GDM1 (cell line): ENCODE measurements at regions not wholly inside any gene's neighbourhood (a gene's known extent, or its start where the extent isn't known, plus 50 kb on each side); places are given as distances from the start of the nearest gene placed in this dataset.
"Not testable (repeated sequence)": the region's sequence is repeated elsewhere in the genome, so short reads cannot be mapped to it uniquely, and the experiment has no call there.

Experiments used
- DNase-seq: peaks from one replicate; lab custom pipeline; 2025; lab: John Stamatoyannopoulos, UW

DNA sequence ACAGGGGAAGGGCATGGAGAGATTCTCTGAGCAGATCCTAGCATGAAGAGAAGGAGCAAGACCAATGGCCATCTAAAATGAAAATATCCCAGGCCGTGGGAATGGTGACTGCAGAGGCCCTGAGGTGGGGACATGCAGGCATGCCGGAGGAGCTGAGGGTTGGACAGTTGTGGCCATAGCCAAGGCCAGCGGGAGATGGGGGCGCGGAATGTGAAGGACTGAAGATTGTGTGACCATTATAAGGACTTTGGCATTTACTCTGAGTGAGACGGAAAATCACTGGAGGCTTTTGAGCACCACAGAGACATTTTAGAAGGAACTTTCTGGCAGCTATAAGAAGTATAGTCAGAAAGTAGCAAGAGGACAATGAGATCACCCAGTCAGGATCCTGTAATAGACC, 341.1 kb downstream of the SFMBT2 start:
- DNase-seq: no peak

DNA sequence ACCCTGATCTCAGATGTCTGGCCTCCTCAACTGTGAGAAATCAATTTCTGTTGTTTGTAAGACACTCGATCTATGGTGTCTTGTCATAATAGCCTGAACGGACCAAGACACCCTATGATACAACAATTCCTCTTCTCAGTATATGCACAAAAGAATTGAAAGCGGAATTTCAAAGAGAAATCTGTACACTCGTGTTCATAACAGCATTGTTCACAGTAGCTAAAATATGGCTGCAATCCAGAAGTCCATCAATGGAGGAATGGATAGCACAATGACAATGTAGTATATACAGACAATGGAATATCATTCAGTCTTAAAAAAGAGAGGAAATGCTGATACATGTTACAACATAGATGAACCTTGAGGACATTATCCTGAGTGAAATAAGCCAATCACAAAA, 354.6 kb downstream of the SFMBT2 start:
- DNase-seq: no peak

- no peak for DNase-seq
These were observed 355.9 kb downstream of the SFMBT2 start for GRCh38 chr10:7054915-7055314.

- DNase-seq: no peak
These were observed 357.6 kb downstream of the SFMBT2 start for GRCh38 chr10:7053195-7053594.

DNA sequence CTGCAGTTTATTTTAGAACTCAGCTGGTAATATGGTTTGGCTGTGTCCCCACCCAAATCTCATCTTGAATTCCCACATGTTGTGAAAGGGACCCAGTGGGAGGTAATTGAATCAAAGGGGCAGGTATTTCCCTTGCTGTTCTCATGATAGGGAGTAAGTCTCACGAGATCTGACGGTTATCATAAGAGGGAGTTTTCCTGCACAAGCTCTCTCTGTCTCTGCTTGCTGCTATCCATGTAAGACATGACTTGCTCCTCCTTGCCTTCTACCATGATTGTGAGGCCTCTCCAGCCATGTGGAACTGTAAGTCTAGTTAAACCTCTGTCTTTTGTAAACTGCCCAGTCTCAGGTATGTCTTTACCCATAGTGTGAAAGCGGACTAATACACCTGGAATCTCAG, 360.8 kb downstream of the SFMBT2 start:
- not testable (repeated sequence) for DNase-seq

GRCh38 chr10:7048061-7048460, 362.8 kb downstream of the SFMBT2 start:
- DNase-seq: peak; percentile 16

- DNase-seq: peak; percentile 77
These were observed 364.2 kb downstream of the SFMBT2 start for GRCh38 chr10:7046615-7047014.

GRCh38 chr10:7045891-7046599, 364.8 kb downstream of the SFMBT2 start:
- peak; percentile 98 for DNase-seq

DNA sequence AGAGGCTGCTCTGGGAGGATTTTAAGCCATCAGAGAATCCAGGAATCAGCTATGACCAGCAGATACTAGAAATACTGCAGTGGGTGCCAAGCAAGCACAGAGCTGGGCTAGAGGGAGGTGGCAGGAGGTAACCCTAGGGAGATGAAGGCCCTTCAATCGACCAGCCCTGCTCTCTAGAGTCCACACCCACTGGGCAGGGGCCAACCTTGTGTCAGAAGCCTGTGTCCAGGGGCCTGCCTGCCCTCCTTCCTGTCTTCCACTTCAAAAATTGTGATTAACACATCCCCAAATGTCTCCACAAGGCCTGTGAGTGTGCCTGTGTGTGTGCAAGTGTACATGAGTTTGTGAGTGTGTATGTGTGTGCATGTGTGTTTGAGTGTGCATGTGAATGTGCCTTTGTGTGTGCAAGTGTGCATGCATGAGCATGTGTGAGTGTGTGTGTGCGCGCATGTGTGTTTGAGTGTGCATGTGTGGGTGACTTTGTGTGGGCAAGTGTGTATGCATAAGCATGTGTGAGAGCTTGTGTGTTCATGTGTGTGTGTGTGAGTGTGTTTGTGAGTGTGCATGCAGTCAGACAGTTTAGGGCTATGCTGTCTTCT, 367.7 kb downstream of the SFMBT2 start:
- DNase-seq: no peak

- DNase-seq: no peak
These were observed 368.3 kb downstream of the SFMBT2 start for GRCh38 chr10:7042419-7043054.

DNA sequence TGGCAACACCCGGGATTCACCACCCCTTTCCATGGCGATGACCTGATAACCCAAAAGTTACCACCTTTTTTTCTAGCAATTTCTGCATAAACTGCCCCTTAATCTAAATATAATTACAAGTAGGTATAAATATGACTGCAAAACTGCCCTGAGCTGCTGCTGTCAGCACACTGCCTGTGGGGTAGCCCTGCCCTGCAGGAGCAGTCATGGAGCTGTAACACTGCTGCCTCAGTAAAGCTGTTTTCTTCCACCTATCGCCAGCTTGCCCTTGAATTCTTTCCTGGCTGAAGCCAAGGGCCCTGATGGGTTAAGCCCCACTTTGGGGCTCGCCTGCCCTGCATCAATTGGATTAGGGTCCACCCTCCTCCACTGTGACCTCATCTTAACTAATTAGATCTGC, 368.8 kb downstream of the SFMBT2 start:
- no peak for DNase-seq

- DNase-seq: no peak
These were observed 370.2 kb downstream of the SFMBT2 start for GRCh38 chr10:7040681-7041080.

- no peak for DNase-seq
These were observed 371.0 kb downstream of the SFMBT2 start for GRCh38 chr10:7039859-7040258.

DNA sequence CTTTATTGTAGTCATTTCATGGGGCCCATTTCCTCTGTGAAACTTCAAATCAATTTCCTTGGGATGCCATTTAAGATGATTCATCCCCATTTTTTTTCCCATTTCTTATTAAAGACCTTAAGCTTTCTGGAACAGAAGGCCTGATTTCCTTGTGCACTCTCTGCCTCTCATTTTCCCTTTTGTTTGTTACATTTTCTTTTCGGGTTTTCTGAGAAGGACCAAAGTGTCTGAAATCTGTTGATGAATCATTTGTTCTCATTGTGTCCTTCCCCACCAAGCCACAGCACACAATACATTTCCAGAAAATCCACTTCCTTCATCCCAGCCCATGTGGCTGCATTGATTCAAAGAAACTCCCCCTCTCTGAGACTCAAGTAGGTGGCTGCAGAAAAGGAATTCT, 372.4 kb downstream of the SFMBT2 start:
- DNase-seq: no peak

GRCh38 chr10:7037434-7037833, 373.4 kb downstream of the SFMBT2 start:
- DNase-seq: not testable (repeated sequence)

DNA sequence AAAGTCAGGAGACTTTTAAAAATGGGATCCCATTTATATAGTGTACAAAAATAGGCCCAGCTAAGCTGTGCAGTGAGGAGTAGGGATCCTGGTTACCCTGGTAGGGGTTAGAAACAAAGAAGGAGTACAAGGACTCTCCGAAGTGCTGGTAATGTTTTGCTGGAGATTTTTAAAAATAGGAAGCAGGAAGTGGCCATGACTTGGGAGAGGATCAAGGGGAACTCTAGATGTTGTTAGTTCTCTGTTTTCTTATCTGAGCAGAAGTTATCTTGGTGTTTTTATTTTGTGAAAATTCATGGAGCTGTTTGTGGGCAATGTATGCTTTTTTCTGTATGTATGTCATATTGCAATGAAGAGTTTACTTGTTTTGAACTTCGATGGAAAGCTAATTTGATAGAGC, 373.9 kb downstream of the SFMBT2 start:
- no peak for DNase-seq

- DNase-seq: no peak
These were observed 375.6 kb downstream of the SFMBT2 start for GRCh38 chr10:7035126-7035761.

DNA sequence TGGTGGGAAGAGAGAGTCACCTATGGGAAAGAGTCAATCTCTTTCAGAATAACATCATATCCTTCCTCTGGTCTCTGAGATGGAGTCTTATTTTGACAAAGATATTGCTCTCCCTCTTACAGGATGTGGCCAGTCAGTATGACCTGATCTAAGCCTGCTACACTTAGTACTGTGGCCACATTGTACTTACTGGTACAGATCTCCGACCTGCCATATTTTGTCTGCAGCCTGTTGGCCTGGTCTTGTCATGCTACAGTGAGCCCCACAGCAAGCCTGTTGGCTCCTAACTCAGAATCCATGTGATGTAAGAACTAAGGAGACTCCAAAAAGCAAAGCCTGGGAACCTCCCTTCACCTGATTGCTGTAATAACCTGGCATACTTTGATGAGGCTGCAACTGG, 377.8 kb downstream of the SFMBT2 start:
- no peak for DNase-seq

- DNase-seq: no peak
These were observed 380.5 kb downstream of the SFMBT2 start for GRCh38 chr10:7030134-7030855.

- DNase-seq: no peak
These were observed 381.2 kb downstream of the SFMBT2 start for GRCh38 chr10:7029672-7030071.

DNA sequence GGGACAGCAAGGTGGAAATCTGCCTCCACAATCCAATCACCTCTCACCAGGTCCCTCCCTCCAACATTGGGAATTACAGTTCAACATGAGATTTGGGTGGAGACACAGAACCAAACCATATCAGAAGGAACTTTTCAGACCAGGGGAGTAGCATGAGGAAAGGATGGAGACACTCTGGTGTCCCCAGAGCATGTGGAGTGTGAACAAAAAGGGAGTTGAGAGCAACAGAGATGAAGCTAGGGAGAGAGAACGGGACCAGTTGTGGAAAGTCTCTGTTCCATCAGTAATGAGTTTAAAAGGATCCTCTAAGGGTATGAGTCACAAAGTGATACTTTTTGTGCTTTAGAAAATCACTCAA, 382.0 kb downstream of the SFMBT2 start:
- DNase-seq: no peak
